HG03521 (cell line): ENCODE measurements at regions not wholly inside any gene's neighbourhood (a gene's known extent, or its start where the extent isn't known, plus 50 kb on each side); places are given as distances from the start of the nearest gene placed in this dataset.
"Not testable (repeated sequence)": the region's sequence is repeated elsewhere in the genome, so short reads cannot be mapped to it uniquely, and the experiment has no call there.

Experiments
- ATAC-seq: cut with Tn5 transposase; IDR thresholded peaks from one replicate; pipeline ENCODE4 v1.9.1; 2021; ENCODE audit warnings: mild to moderate bottlenecking, moderate library complexity; ENCODE audit not compliant: unreplicated experiment

GRCh38 chr1:200284236-200284635 is 125.6 kb downstream of the ZNF281 start:
- ATAC-seq = not testable (repeated sequence)

DNA sequence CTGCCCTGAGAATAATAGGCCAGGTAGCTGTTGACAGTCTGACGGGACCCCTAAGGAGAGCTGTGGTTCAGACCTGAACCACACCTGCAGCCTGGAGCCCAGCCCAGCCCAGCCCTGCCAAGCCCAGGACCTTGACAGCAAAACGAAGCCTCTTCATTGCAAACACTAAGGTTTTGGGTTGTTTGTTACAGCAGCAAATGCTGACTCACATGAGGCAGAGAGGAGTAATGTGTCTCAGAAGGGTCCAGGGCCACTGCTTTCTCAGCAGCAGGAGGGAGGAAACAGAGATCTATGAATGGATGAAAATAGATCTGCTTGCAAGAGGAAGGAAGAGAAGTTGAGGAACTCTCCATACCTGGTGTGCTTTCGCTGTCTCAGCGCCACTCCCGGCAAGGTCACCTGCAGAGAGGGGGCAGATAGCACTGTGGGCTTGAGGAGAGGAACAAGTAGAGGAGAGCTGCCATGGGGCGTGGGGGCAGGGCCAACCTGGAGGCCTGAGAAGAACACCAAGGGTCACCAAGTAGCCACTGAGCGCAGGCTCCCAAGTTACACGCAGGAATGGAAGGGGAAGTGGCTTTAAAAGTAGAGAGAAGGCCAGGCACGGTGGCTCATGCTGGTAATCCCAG is 127.2 kb downstream of the ZNF281 start:
- ATAC-seq = no peak

DNA sequence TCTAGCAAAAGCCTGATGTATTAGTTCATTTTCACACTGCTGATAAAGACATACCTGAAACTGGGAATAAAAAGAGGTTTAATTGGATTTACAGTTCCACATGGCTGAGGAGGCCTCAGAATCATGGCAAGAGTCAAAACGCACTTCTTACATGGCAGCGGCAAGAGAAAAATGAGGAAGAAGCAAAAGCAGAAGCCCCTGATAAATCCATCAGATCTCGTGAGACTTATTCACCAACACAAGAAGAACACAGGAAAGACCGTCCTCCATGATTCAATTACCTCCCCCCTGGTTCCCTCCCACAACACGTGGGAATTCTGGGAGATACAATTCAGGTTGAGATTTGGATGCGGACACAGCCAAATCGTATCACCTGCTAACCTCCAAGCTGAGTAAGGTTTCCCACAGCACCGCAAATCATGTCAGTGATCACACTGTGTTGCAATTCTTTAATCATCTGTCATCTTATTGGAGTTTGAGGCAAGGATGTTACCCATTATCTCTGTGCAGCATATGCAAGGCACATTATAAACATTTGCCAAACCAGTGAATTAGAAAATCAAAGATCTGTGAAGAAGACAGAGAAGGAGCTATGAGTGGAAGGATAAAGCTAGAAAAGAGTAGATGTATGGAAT is 128.5 kb downstream of the ZNF281 start:
- ATAC-seq = no peak

DNA sequence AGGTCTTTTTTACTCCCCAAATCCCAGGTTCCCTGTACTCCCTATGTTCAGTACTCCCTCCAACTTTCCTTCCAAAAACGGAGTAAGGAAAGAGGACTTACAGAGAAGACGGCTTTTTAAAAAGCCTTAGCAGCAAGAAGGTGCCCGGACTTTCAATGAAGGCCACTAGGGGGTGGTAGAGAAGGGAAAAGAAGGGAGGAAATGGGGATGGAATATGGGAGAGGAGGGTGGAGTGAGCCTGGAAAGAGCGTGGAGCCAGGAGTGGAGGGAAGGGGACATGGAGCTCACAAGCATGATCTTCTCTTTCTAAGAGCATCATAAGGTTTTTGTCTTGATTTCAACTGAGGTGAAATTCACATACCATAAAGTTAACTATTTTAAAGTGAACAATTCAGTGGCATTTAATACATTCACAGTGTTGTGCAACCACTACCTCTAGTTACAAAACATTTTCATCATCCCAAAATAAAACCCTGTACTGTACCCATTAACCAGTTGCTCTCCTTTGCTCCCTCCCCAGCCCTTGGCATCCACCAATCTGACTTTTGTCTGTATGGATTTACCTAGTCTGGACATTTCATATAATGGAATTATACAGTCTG is 129.9 kb downstream of the ZNF281 start:
- ATAC-seq = no peak

DNA sequence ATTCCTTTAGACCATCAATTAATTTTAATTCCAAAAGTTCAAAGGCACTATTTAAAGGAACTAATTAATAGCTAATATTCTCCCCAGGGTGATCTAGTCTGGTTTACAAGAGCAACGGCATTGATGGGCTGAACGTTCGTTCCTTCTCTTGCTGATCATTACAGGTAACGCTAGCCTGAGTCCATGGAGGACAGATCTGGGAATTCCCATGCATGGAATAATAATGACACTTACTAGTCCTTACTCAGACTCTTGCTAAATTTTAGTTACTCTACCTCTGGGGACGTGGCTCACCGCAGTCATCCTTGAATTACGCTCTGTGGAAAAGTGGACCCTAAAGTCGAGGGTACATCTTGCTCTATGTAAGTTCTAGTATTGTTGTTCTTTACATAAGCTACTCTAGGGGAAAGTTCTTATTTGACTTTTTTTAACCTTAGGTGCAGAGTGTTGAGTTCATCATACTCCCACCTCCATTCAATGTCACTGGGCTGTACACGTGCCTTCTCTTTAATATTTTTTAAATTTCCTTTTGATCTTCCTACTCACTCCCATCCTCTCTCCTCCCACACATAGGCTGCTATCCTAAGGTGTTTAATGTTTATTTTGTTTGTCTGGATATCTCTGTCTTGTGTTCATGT is 133.9 kb downstream of the ZNF281 start:
- no peak for ATAC-seq

DNA sequence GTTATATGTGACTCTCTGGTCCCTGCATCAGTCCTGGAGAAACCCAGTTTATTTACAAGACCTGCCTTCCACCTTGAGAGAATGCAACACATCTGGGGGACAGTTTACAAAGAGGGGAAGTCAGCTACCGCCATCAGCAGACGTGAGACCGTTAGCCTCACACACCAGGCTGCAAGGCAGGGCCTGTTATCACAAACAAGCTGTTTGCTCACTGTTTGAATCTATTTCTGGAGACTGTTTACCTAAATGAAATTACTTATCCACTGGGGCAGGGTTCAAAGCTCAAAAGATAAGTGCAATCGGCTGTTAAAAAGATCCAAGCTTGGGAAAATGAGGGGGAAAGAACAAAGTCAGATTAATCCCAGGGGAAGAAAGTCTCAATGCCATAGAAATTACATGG is 134.4 kb downstream of the ZNF281 start:
- no peak for ATAC-seq

- no peak for ATAC-seq
Measured at GRCh38 chr1:200274116-200274515, 135.7 kb downstream of the ZNF281 start.

DNA sequence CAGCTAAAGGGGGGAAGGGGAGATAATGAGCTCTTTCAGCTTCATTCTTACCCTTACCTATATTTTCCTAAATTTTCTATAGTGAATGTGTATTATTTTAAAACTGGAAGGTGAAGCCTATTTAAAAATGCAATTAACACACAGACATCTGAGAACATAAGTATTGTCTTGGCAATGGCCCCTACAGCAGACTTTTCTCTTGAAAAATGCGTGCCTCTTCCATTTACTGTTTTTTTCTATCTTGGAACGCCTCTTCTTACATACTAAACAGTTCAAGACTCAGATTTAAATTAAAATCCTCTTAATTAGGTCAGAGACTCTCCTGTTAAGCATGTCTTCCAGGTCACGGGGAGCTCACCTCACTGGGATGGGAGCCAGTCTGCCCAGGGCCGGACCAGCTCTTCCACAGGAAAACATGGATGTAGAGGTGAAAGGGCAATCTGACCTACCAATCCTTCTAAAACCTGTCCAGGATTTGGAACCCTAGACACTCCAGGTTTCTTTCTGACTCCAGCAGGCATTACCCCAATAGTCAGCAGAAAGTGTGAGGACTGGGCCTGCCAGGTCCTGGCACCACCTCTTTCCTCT is 137.3 kb downstream of the ZNF281 start:
- no peak for ATAC-seq

DNA sequence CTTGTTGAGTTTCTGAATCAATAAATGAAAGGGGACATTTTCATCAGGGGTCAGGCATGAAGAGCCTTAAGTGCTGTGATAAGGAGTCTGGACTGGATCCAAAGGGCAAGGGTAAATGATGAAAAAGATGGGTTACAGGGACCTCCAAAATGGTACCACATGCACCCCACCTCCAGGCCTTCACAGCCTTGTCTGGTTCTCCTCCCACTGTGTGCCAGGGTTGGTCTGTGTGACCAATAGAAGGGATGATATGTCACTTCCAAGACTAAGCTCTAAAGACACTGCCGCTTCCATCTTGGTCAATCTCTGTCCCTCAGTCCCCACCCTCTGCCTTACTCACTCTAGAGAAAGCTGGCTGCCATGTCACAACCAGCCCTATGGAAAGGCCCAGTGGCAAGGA is 140.6 kb downstream of the ZNF281 start:
- no peak for ATAC-seq

DNA sequence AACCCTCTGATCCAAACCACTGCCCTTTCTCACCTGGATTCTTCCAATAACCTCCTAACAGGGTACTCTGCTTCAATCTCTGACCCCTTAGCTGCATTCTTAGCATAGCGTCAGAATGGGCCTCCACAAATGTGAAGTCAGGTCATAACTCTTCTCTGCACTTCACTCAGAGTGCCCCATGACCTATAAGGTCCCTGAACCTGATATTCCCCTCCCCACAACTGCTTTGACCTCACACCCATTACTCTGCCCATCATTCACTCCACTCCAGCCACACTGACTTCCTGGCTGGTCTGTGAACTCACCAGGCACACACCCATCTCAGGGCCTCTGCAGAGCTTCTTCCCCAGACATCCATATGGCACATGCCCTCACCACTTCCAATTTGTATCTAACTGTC is 141.9 kb downstream of the ZNF281 start:
- ATAC-seq = no peak

GRCh38 chr1:200267458-200267857 is 142.4 kb downstream of the ZNF281 start:
- no peak for ATAC-seq

GRCh38 chr1:200266871-200267270 is 143.0 kb downstream of the ZNF281 start:
- no peak for ATAC-seq

DNA sequence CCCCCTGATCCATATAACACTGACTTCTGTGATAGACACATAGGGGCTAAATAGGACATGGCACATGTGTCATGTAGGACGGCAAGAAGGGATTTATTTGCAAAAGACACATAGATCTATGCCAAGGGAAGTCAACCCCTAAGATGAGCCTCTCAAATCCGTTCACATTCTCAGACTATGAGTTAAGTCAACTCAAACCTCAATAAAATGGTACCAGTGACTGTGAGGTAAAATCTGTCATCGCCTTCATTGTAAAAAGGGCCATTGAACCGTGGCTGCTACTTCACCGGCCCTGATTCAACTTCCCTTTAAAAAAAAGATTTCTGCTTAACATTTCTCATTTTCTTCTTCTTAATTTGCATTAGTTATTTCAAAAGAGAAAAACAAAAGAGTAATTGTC is 144.0 kb downstream of the ZNF281 start:
- ATAC-seq = no peak

GRCh38 chr1:200265104-200265503 is 144.7 kb downstream of the ZNF281 start:
- no peak for ATAC-seq

DNA sequence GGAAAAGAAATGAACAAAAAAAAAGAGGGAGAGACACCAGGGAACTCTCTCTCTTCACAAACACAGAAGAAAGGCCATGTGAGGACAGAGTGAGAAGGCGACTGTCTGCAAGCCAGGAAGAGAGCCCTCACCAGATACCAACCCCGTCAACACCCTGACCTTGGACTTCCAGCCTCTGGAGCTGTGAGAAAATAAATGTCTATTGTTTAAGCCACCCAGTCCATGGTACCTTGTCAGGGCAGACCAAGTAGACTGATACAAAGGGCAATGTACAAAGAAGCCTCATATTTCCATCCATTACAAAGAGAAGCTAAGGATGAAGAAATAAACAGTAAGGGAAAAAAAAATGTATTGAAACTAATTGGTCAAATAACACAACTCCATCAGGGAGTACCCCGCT is 146.6 kb downstream of the ZNF281 start:
- no peak for ATAC-seq

DNA sequence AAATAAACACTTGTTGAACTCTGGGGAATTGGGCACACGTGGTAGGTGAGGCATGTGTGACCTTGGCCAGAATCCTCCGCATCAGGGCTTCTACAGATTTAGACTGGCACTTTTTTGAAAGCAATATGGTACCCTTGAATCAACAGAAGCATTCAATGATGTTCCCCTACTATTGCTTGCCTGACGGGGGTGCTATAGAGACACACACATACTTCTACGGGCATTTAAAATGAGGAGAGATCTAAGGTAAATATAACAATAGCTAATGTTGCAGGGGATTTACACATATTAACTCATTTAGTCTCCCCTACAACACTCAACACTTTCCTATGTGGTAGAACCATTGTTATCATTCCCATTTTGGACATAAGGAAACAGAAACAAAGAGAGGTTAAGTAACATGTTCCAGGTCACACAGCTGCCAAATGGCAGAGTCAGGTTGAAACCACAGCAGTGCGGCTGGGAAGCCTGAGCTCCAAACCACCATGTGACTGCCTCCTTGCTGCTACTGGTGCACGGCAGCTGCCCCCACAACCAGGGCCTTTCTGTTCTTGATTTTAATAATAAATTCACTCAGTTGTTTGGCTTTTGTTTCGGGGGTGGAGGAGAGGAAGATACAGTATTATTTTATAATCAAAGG is 147.4 kb downstream of the ZNF281 start:
- ATAC-seq = peak; percentile 80

- ATAC-seq = no peak
Measured at GRCh38 chr1:200260597-200261335, 149.1 kb downstream of the ZNF281 start.

- ATAC-seq = peak; percentile 50
Measured at GRCh38 chr1:200258447-200259375, 151.1 kb downstream of the ZNF281 start.

GRCh38 chr1:200257235-200257634 is 152.6 kb downstream of the ZNF281 start:
- ATAC-seq = no peak
